Endodermal cell (in vitro differentiated cells): ENCODE measurements at regions not wholly inside any gene's neighbourhood (a gene's known extent, or its start where the extent isn't known, plus 50 kb on each side); places are given as distances from the start of the nearest gene placed in this dataset.

Experiments
- DNase-seq: peaks from one replicate; pipeline ENCODE4 v3.0.0-alpha.2; 2017
- H3K27ac ChIP-seq: 2 replicates; pipeline ENCODE4 v1.5.1; 2013; ENCODE audit warnings: mild to moderate bottlenecking, low read depth, low read length, moderate library complexity
- H3K27me3 ChIP-seq: 2 replicates; pipeline ENCODE4 v1.6.1; 2013; ENCODE audit warnings: mild to moderate bottlenecking, low read length, moderate library complexity; ENCODE audit not compliant: insufficient read depth, control insufficient read depth, poor library complexity, severe bottlenecking
- H3K36me3 ChIP-seq: 2 replicates; pipeline ENCODE4 v1.7.0; 2013; ENCODE audit warnings: mild to moderate bottlenecking, low read length, moderate library complexity; ENCODE audit not compliant: control insufficient read depth, insufficient read depth
- H3K4me1 ChIP-seq: one replicate; pipeline ENCODE4 v1.7.0; 2013; ENCODE audit warnings: low read length; ENCODE audit not compliant: control insufficient read depth, insufficient read depth
- H3K4me3 ChIP-seq: 2 replicates; pipeline ENCODE4 v1.5.1; 2013; ENCODE audit warnings: mild to moderate bottlenecking, low read length, moderate library complexity
- H3K9ac ChIP-seq: 2 replicates; pipeline ENCODE4 v1.6.1; 2013; ENCODE audit warnings: mild to moderate bottlenecking, low read length, moderate library complexity; ENCODE audit not compliant: poor library complexity, severe bottlenecking; ENCODE audit errors: extremely low read depth
- H3K9me3 ChIP-seq: 2 replicates; pipeline ENCODE4 v1.6.1; 2013; ENCODE audit warnings: mild to moderate bottlenecking, low read length, moderate library complexity; ENCODE audit not compliant: control insufficient read depth
- H3K27ac Mint-ChIP-seq: 2 replicates; pipeline ENCODE4 v1.8.0; 2020; ENCODE audit warnings: mixed read lengths
- H3K27me3 Mint-ChIP-seq: 2 replicates; pipeline ENCODE4 v1.8.0; 2021; ENCODE audit warnings: mild to moderate bottlenecking, mixed read lengths; ENCODE audit not compliant: insufficient read depth
- H3K36me3 Mint-ChIP-seq: 2 replicates; pipeline ENCODE4 v1.8.0; 2020; ENCODE audit warnings: low read depth, mixed read lengths
- H3K4me1 Mint-ChIP-seq: 2 replicates; pipeline ENCODE4 v1.8.0; 2020; ENCODE audit warnings: mixed read lengths
- H3K4me3 Mint-ChIP-seq: 2 replicates; pipeline ENCODE4 v1.8.0; 2020; ENCODE audit warnings: mild to moderate bottlenecking, moderate library complexity, mixed read lengths
- H3K9me3 Mint-ChIP-seq: 2 replicates; pipeline ENCODE4 v1.8.0; 2020; ENCODE audit warnings: mild to moderate bottlenecking, mixed read lengths
- CTCF ChIP-seq: fragments of 200-600 bp; sonication (generic); conservative IDR thresholded peaks from 2 replicates; pipeline ENCODE4 v1.5.0; 2021; ENCODE audit warnings: antibody characterized with exemption, mild to moderate bottlenecking
- WGBS, 2 experiments: methylation state at CpG; one replicate each; pipeline versions ENCODE4 v1.1.5 to v1.1.7; 2013; ENCODE audit warnings: missing lambda C conversion rate in 2 of 2, mixed read lengths in 1 of 2; ENCODE audit not compliant: insufficient coverage in 1 of 2, insufficient read length in 1 of 2; 5-methylcytosine and 5-hydroxymethylcytosine counted together

- no peaks in the 10 kb centered on the region for H3K9me3 Mint-ChIP-seq
- Histone ChIP-seq H3K9ac (no peak overlapping the region), H3K27ac (no peak overlapping the region), H3K9me3 (no peaks in the 10 kb centered on the region), H3K4me3 (no peak overlapping the region), H3K4me1 (no peaks in the 10 kb centered on the region), H3K36me3 (no peaks in the 10 kb centered on the region), H3K27me3 (no peaks in the 10 kb centered on the region)
- no peak overlapping the region for H3K27ac Mint-ChIP-seq
- peaks cover 9% of the 10 kb centered on the region for H3K4me1 Mint-ChIP-seq
- H3K4me3 Mint-ChIP-seq, result no peak overlapping the region
- DNase-seq, result no peak
- no peak for TF ChIP-seq CTCF
- WGBS, 2 experiments, result 90 to 100% methylated on average over 1 to 4 of the region's 4 CpGs
- peaks cover 4% of the 10 kb centered on the region for H3K27me3 Mint-ChIP-seq
- H3K36me3 Mint-ChIP-seq, result no peaks in the 10 kb centered on the region
Observed at GRCh38 chr13:39945226-39945625, 289.8 kb downstream of the COG6 start.

- peaks cover 3% of the 10 kb centered on the region for H3K4me1 Mint-ChIP-seq
- Histone ChIP-seq H3K4me3 (no peak overlapping the region), H3K36me3 (no peaks in the 10 kb centered on the region), H3K9ac (no peak overlapping the region), H3K9me3 (no peaks in the 10 kb centered on the region), H3K27ac (no peak overlapping the region), H3K4me1 (no peaks in the 10 kb centered on the region), H3K27me3 (no peaks in the 10 kb centered on the region)
- no peaks in the 10 kb centered on the region for H3K9me3 Mint-ChIP-seq
- no peak for DNase-seq
- WGBS, 2 experiments, result 100% methylated on average over 1 of the region's 1 CpG; no CpG with 5 or more reads in 1 of the 2 experiments
- H3K27me3 Mint-ChIP-seq, result peaks cover 4% of the 10 kb centered on the region
- H3K4me3 Mint-ChIP-seq, result no peak overlapping the region
- no peak for TF ChIP-seq CTCF
- H3K36me3 Mint-ChIP-seq, result no peaks in the 10 kb centered on the region
- H3K27ac Mint-ChIP-seq, result no peak overlapping the region
Observed at GRCh38 chr13:39946769-39947168, 291.3 kb downstream of the COG6 start.

- Mint-ChIP-seq H3K27ac (no peak overlapping the region), H3K36me3 (no peaks in the 10 kb centered on the region)
Observed at GRCh38 chr13:39951301-39951700, 295.8 kb downstream of the COG6 start.

More at GRCh38 chr13:39951301-39951700, 295.8 kb downstream of the COG6 start:
- Histone ChIP-seq H3K9me3 (no peaks in the 10 kb centered on the region), H3K9ac (no peak overlapping the region), H3K36me3 (no peaks in the 10 kb centered on the region), H3K4me3 (no peak overlapping the region), H3K4me1 (no peaks in the 10 kb centered on the region), H3K27ac (no peak overlapping the region), H3K27me3 (no peaks in the 10 kb centered on the region)
- H3K4me3 Mint-ChIP-seq, result no peak overlapping the region
- no peak for DNase-seq
- TF ChIP-seq CTCF, result no peak
- H3K9me3 Mint-ChIP-seq, result no peaks in the 10 kb centered on the region
- 93 to 100% methylated on average over 3 of the region's 3 CpGs for WGBS, 2 experiments
- peaks cover 4% of the 10 kb centered on the region for H3K27me3 Mint-ChIP-seq
- H3K4me1 Mint-ChIP-seq, result peaks cover 5% of the 10 kb centered on the region
